ENCODE measurements at regions not wholly inside any gene's neighbourhood (a gene's known extent, or its start where the extent isn't known, plus 50 kb on each side); places are given as distances from the start of the nearest gene placed in this dataset.
"Not testable (repeated sequence)": the region's sequence is repeated elsewhere in the genome, so short reads cannot be mapped to it uniquely, and the experiment has no call there.

DNA sequence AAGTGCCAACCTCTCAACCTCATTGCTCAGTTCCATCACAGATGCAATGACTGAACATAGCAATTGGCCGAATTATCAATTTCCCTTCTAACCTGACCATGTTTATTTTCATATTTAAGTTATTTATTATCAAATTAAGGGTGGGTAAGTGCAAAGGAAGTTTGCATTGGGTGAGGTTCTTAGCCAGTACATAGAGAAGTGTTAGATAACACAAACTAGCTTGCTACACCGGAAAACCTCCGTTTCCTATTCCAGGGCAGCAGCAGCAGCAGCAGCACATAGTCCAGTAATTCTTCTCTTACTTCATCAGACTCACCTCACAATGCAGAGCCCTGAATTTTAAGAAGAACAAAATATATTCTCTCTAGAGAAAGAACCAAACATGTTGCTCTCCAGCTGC, 200.5 kb upstream of the OR4E1 start:
- DNase-seq: peak; percentile 47

DNA sequence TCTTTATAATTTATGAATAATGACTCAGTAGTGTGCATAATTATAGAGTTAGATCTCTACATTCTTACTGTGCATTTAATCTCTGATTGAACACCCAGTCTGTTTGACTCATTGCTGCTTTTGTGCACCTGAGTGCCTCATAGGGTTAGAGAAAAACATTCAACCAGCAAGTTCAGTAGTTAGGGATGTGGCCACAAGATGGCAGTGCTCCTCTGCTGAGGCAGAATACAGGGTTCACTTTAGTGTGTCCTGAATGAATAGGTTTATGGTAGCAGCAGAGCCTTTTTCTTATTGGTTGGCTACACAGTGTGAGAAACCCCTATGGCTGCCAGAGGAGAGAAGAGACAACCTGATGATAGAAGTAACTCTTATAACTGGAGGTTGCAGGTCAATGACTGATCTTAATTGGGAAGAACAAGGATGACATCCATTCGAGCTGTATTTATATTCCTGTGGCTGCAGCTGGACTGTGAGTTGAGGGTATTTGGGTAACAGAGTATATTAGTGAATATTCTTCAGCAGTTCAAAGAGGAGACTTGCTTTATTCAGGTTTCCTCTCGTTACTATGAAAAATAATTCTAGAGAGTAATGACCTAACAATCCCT, 194.9 kb upstream of the OR4E1 start:
- peak; percentile 83 for DNase-seq

DNA sequence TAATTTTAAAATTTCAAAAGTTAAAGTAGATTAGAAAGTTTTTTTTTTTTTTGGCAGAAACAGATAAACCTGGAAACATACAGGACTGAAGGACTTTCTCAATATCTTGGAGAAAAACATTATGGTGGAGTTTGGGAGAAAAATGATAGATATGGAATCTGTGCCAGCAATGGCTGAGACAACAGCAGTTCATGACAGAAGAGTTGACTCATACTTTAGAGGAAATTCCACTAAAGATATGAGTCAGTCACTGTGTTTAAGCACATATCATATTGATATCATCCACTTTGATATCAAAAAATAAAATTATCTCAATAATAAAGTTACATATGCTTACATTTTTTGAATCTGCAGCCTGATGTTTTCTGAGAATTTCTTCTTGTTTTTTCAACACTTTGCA, 193.9 kb upstream of the OR4E1 start:
- DNase-seq: no peak

- no peak for DNase-seq
Observed at GRCh38 chr14:21866479-21866878, 192.9 kb upstream of the OR4E1 start.

- no peak for DNase-seq
Observed at GRCh38 chr14:21863289-21863688, 189.7 kb upstream of the OR4E1 start.

DNA sequence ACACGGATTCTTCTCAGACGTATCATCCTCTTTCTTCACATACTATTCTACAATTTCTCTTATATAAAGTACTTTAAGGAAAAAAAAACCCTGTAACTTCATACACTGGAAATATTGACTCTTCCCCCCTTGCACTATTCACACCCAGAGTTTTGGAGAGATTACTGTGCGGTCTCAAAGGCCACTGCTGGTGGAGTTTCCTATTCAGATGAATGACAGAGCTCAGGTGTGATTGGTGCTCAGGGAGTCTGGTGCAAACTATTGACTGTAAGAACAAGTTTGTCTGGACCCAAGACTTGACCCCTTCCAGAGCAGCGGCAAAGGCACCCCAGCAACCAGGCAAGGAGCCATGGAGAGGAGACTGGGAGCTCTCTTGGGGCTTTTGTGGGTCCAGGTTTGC, 187.5 kb upstream of the OR4E1 start:
- DNase-seq: no peak

DNA sequence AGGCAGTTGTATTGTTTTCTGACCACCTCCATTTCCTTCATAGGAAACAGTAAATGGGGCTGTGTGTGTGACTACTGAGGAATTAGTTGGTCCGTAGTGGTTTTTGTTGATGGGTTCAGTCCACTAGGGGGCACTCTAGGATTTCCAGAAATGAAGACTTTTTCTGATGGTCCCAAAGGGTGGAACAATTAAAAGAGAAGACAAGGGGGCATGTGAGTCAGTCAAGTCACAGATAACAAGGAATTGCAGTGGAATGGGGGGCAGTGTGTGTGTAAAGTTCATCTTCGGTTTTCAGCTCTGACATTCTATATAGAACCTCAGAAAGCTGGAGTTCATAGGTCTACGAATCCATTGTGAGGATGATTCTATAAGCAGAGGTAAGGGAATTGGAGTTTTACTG, 186.6 kb upstream of the OR4E1 start:
- peak; percentile 70 for DNase-seq

DNA sequence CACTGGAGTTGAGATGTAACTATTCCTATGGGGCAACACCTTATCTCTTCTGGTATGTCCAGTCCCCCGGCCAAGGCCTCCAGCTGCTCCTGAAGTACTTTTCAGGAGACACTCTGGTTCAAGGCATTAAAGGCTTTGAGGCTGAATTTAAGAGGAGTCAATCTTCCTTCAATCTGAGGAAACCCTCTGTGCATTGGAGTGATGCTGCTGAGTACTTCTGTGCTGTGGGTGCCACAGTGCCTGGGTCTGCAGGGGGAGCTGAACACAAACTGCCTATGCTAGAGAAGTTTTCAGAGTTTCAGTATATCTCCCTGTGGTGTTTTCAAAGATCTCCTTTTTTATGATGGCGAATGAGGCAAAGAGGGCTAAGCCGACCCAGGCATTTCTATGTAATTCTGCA, 179.2 kb upstream of the OR4E1 start:
- DNase-seq: no peak

- DNase-seq: peak; percentile 75
Observed at GRCh38 chr14:21852061-21852664, 178.5 kb upstream of the OR4E1 start.

- peak; percentile 39 for DNase-seq
Observed at GRCh38 chr14:21846902-21847301, 173.3 kb upstream of the OR4E1 start.

- peak; percentile 79 for DNase-seq
Observed at GRCh38 chr14:21846227-21846885, 172.7 kb upstream of the OR4E1 start.

GRCh38 chr14:21840765-21841164, 167.1 kb upstream of the OR4E1 start:
- DNase-seq: peak; percentile 60

GRCh38 chr14:21833836-21834235, 160.2 kb upstream of the OR4E1 start:
- no peak for DNase-seq

DNA sequence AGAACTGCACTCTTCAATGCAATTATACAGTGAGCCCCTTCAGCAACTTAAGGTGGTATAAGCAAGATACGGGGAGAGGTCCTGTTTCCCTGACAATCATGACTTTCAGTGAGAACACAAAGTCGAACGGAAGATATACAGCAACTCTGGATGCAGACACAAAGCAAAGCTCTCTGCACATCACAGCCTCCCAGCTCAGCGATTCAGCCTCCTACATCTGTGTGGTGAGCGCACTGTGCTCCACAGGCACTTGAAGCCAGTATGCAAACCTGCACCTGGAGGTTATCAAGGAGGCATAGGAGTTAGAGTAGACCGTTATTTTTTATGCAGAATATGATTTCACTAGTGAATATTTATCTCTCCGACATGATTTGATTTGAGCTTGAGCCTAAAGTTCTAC, 152.2 kb upstream of the OR4E1 start:
- DNase-seq: no peak

GRCh38 chr14:21825149-21825743, 151.6 kb upstream of the OR4E1 start:
- DNase-seq: peak; percentile 68

DNA sequence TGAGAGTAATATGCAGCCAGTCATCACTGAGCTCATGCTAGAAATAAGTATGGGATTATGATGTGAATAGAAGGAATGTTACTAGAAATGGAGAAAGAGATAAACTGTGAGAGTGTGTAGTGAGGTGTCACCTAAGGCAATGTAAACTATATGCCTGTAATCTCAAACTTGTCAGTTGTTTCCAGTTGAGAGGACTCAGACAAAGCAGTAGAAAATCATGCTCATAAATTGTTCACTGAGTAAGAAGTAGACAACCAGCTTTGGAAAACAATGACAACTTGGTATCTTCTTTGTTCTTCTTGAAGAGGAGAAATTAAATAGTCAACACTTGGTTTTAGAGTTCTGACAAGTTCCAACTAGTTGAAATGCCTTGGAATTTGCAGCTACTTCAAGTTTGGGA, 148.5 kb upstream of the OR4E1 start:
- no peak for DNase-seq

GRCh38 chr14:21820631-21821030, 147.0 kb upstream of the OR4E1 start:
- no peak for DNase-seq

DNA sequence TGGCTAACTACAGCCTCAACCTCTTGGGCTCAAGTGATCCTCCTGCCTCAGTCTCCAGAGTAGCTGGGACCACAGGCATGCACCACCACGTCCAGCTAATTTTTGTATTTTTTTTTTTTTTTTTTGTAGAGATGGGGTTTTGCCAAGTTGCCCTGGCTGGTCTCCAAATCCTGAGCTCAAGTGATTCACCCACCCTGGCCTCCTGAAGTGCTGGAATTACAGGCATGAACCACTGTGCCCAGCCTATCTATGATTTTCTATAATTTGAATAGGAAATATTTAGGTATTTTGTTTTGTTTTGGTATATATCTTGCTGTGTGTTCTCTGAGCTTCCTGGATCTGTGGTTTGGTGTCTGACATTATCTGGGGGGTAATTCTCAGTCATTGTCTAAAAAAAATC, 146.3 kb upstream of the OR4E1 start:
- not testable (repeated sequence) for DNase-seq

- DNase-seq: not testable (repeated sequence)
Observed at GRCh38 chr14:21817010-21817409, 143.4 kb upstream of the OR4E1 start.

- no peak for DNase-seq
Observed at GRCh38 chr14:21807975-21808374, 134.4 kb upstream of the OR4E1 start.

- DNase-seq: no peak
Observed at GRCh38 chr14:21804981-21805380, 131.4 kb upstream of the OR4E1 start.

- DNase-seq: no peak
Observed at GRCh38 chr14:21802441-21802840, 128.8 kb upstream of the OR4E1 start.

- peak; percentile 15 for DNase-seq
Observed at GRCh38 chr14:21796916-21797315, 123.3 kb upstream of the OR4E1 start.

DNA sequence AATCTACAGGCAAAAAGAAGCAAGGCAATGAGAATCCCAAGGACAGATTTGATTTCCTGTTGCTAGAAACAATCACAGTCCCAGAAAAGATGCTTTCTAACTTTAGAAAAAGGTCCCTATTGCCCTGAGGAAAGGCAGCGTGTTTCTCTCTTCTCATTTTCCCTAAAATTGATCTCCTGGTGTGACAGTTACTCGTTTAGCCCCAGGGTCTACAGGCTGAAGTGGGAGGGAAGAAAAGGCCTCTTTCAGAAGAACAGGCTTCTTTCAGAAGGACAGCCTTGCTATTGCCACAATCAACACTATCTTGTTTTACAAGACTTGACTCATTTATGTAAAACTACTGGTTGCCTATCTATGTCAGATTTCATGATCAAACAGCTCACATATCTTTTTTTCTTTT, 121.8 kb upstream of the OR4E1 start:
- DNase-seq: no peak

All from CD4-positive, alpha-beta T cell treated with Interleukin-10 for 1 hour (primary cell).